GM12873 (cell line): ENCODE measurements at regions not wholly inside any gene's neighbourhood (a gene's known extent, or its start where the extent isn't known, plus 50 kb on each side); places are given as distances from the start of the nearest gene placed in this dataset.

ENCODE experiments used
- TF ChIP-seq, protein P1 (sequence below): IDR thresholded peaks from 2 replicates; pipeline ENCODE4 v1.5.1; 2012; ENCODE audit warnings: low read depth, mild to moderate bottlenecking, moderate library complexity, low read length, control low read depth; ENCODE audit not compliant: insufficient read depth; ENCODE audit errors: missing control alignments

DNA sequence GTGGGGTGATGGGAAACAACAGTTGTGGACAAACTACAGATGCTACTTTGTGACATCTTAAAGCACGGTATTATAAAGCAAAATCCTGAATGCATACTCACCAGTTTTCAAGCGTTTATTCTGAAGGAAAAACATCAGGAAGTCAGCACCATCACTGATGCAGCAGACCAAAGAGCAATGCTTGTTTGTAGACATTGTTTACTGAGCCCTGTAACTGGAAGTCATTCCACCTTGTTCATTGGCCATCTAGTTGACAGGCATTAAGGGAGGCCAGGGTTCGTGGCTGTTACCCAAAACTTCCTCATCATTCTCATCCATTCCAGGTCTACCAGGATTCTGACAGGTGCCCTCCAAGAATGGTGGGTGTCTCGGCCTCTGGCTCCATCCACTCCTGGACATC, 55.3 kb upstream of the FAM204A start:
- TF ChIP-seq, protein P1, sequence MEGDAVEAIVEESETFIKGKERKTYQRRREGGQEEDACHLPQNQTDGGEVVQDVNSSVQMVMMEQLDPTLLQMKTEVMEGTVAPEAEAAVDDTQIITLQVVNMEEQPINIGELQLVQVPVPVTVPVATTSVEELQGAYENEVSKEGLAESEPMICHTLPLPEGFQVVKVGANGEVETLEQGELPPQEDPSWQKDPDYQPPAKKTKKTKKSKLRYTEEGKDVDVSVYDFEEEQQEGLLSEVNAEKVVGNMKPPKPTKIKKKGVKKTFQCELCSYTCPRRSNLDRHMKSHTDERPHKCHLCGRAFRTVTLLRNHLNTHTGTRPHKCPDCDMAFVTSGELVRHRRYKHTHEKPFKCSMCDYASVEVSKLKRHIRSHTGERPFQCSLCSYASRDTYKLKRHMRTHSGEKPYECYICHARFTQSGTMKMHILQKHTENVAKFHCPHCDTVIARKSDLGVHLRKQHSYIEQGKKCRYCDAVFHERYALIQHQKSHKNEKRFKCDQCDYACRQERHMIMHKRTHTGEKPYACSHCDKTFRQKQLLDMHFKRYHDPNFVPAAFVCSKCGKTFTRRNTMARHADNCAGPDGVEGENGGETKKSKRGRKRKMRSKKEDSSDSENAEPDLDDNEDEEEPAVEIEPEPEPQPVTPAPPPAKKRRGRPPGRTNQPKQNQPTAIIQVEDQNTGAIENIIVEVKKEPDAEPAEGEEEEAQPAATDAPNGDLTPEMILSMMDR: no peak

DNA sequence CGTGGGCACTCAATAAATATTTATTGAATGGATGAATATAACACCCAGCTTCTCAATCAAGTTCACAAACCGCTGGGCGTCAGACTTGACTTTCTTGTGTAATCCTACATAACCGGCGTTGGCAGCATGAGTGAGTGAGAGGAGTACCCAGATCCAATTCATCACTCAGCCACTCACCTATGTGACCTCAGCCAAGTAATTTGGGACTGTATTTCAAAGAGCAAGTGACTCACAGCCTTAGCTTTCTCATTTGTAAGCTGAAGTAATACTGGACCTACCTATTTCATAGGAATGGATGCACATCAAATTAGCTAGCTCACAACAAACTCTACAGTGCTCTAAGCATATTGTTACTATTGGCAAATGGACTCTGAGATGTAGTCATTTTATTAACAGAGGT, 53.8 kb upstream of the FAM204A start:
- TF ChIP-seq, protein P1: no peak

DNA sequence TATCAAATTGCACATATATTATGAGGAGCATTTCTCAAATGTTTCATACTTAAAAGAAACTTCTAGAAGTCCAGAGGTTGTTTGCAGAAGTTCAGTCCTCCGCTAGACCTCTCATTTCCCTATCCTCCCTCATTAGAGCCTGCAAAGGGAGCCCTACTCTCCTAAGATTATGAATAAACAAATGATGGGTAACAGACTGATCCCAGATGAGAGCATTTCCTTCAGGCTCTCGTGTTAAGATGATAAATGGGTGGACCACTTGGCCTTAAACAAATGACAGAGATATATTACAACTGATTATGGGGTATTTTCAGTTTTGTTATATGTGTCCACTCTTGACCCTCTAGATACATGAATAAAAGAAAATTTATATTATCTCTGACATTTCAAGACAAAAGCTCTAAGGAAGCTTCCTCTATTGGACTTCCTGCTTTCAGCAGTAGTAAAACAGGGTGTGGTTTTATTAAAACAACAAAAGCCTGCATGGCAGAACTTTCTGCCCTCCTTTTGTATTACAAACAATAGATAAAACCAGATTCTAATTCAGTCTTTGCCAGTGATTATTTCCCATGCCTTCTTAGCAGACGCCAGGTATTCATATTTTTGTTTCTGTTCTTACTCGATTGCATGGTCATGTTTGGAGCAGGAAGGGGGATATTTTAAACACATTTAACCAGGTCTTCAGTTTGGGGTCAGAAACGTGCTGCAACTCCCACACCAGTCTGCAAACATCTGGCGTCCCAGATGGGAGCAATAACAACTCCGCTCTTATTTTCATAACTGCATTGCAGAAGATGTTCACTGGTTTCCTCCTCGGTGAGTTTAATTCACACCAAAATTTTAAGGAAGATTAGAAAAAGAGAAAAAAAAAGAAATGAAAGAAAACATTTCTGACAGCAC, 52.4 kb upstream of the FAM204A start:
- TF ChIP-seq, protein P1: no peak

DNA sequence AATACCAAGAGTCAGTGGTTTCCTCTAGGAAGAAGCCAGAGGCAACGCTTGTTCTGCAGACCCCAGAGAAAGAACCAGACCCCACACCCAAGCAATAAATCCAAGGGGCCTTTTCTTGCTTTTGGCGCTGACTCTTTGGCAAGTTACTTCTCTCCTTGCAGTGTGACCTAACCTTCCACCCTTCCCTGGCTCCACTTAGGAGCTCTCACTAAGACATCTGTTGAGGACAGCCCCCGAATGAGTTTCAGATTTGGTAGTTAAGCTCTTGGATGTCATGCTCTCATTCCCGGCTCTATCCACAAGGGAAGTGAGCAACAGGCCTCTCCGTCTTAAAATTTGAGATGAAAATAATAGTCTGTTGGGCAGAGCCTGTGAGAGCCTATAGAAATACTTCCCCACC, 50.6 kb upstream of the FAM204A start:
- TF ChIP-seq, protein P1: no peak
